ENCODE measurements at regions not wholly inside any gene's neighbourhood (a gene's known extent, or its start where the extent isn't known, plus 50 kb on each side); places are given as distances from the start of the nearest gene placed in this dataset.

DNA sequence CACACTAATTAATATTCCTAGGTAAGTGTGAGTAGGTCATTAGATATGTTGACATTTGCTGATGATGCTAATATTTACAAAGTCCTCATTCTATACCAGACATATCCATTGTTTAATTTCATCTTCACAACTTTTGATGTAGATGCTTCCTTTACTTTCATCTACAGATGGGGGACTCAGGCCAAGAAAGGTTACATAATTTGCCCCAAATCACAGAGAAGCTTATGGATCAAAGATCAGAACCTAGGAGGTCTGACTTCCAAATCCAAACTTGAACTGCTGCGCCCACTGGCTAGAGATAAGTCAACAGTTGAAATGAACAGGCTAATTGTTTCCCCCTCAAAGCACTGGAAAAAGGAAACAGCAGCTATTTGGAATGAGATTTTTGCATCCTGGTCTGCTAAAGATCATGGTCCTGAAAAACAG lies 95.6 kb upstream of the TMEM178A start (continued):
- TF ChIP-seq SALL1 (CRISPR knock-in tag; IDR thresholded peaks at IDR 0.05), result peak; percentile 68; the same call in 1 of the 2 replicates
- peak; percentile 87 for TF ChIP-seq HMG20B (CRISPR knock-in tag; conservative IDR thresholded peaks at IDR 0.05)
- TF ChIP-seq SOX13 (IDR thresholded peaks at IDR 0.05), result no peak
- TF ChIP-seq SOX13 (CRISPR knock-in tag; conservative IDR thresholded peaks at IDR 0.05 in 1 of 2, IDR thresholded peaks at IDR 0.05 in 1 of 2), result peak in 1 of 2 experiments; percentile 79; a peak in 2 of 4 replicates
- TF ChIP-seq FOXA3 (CRISPR knock-in tag; IDR thresholded peaks at IDR 0.05), result peak; percentile 51
- peak; percentile 38; the same call in 1 of the 2 replicates for TF ChIP-seq NR2F6 (IDR thresholded peaks at IDR 0.05)
- TF ChIP-seq NR2F6 (CRISPR knock-in tag; IDR thresholded peaks at IDR 0.05), result peak; percentile 58
- TF ChIP-seq PCBP1 (IDR thresholded peaks at IDR 0.05; ENCODE audit: borderline replicate concordance, low read depth, low read length), result no peak
- TF ChIP-seq FOXJ3 (CRISPR knock-in tag; IDR thresholded peaks at IDR 0.05; ENCODE audit: borderline replicate concordance), result peak; percentile 62; the same call in 1 of the 2 replicates
- TF ChIP-seq FOXA1 (IDR thresholded peaks at IDR 0.05), result no peak
- TF ChIP-seq FOXA1 (CRISPR knock-in tag; IDR thresholded peaks at IDR 0.05), result 0 out of 2 replicates have a peak, but pooled peaks have one; percentile 23
- peak; percentile 86 for TF ChIP-seq RCOR2 (CRISPR knock-in tag; IDR thresholded peaks at IDR 0.05)
- 0 out of 2 replicates have a peak, but pooled peaks have one; percentile 51 for TF ChIP-seq HNF4G (IDR thresholded peaks at IDR 0.05; ENCODE audit: borderline replicate concordance, low read depth, low read length)
- no peak for TF ChIP-seq HNF4G (CRISPR knock-in tag; IDR thresholded peaks at IDR 0.05; ENCODE audit: borderline replicate concordance, low read depth)
- peak; percentile 74; the same call in 1 of the 2 replicates for TF ChIP-seq SKIL (CRISPR knock-in tag; IDR thresholded peaks at IDR 0.05; ENCODE audit: borderline replicate concordance)
- TF ChIP-seq ZBED4 (CRISPR knock-in tag; IDR thresholded peaks at IDR 0.05; ENCODE audit: borderline replicate concordance), result no peak
- peak; percentile 77 for TF ChIP-seq ZMYM4 (CRISPR knock-in tag; IDR thresholded peaks at IDR 0.05)
- 0 out of 2 replicates have a peak, but pooled peaks have one; percentile 47 for TF ChIP-seq ZNF17 (CRISPR knock-in tag; IDR thresholded peaks at IDR 0.05)
- no peak for TF ChIP-seq EHMT2 (IDR thresholded peaks at IDR 0.05; ENCODE audit: borderline replicate concordance, low read depth, low read length)
- TF ChIP-seq ZNF280B (CRISPR knock-in tag; IDR thresholded peaks at IDR 0.05; ENCODE audit: borderline replicate concordance), result no peak
- 0 out of 2 replicates have a peak, but pooled peaks have one; percentile 51 for TF ChIP-seq ZFP1 (CRISPR knock-in tag; IDR thresholded peaks at IDR 0.05)
- peak; percentile 37 for TF ChIP-seq MED8 (CRISPR knock-in tag; IDR thresholded peaks at IDR 0.05; ENCODE audit: insufficient replicate concordance)
- peak; percentile 73 for TF ChIP-seq ZNF644 (CRISPR knock-in tag; IDR thresholded peaks at IDR 0.05; ENCODE audit: low read depth)
